Central memory CD8-positive, alpha-beta T cell (primary cell): ENCODE measurements at regions not wholly inside any gene's neighbourhood (a gene's known extent, or its start where the extent isn't known, plus 50 kb on each side); places are given as distances from the start of the nearest gene placed in this dataset.

Experiments
- ATAC-seq: fragments of 150-1000 bp; cut with Tn5 transposase; replicated peaks from 2 replicates; pipeline ENCODE4 v1.10.0; 2022; ENCODE audit warnings: mild to moderate bottlenecking, moderate FRiP score, moderate number of reproducible peaks; ENCODE audit not compliant: poor library complexity, severe bottlenecking; ENCODE audit errors: extremely low read depth
- DNase-seq, 2 donors: peaks; one replicate each; pipeline ENCODE4 v3.0.0; 2021; ENCODE audit warnings: low spot score in 2 of 2
- H3K27ac Mint-ChIP-seq: one replicate; pipeline ENCODE4 v1.8.0; 2022; ENCODE audit warnings: low read depth, mild to moderate bottlenecking, moderate library complexity, mixed read lengths
- H3K27me3 Mint-ChIP-seq: one replicate; pipeline ENCODE4 v1.8.0; 2022; ENCODE audit warnings: mixed read lengths
- H3K36me3 Mint-ChIP-seq: one replicate; pipeline ENCODE4 v1.8.0; 2022; ENCODE audit warnings: mild to moderate bottlenecking, moderate library complexity, mixed read lengths; ENCODE audit not compliant: insufficient read depth
- H3K4me1 Mint-ChIP-seq: one replicate; pipeline ENCODE4 v1.8.0; 2022; ENCODE audit warnings: mixed read lengths
- H3K4me3 Mint-ChIP-seq: one replicate; pipeline ENCODE4 v1.8.0; 2022; ENCODE audit warnings: mild to moderate bottlenecking, moderate library complexity, mixed read lengths
- H3K9me3 Mint-ChIP-seq: one replicate; pipeline ENCODE4 v1.8.0; 2022; ENCODE audit warnings: mixed read lengths

GRCh38 chr5:2574155-2574554, 177.3 kb downstream of the IRX2 start:
- Mint-ChIP-seq H3K4me1 (no peaks in the 10 kb centered on the region), H3K27me3 (no peaks in the 10 kb centered on the region), H3K27ac (no peak overlapping the region), H3K4me3 (no peak overlapping the region), H3K9me3 (peaks cover 5% of the 10 kb centered on the region), H3K36me3 (no peaks in the 10 kb centered on the region)
- no peak for DNase-seq
- no peak for ATAC-seq

- ATAC-seq (no peak), DNase-seq (no peak)
- H3K36me3 Mint-ChIP-seq = peaks cover 2% of the 10 kb centered on the region
- no peaks in the 10 kb centered on the region for H3K27me3 Mint-ChIP-seq
- H3K9me3 Mint-ChIP-seq = peaks cover 5% of the 10 kb centered on the region
- no peak overlapping the region for H3K27ac Mint-ChIP-seq
- no peaks in the 10 kb centered on the region for H3K4me1 Mint-ChIP-seq
- H3K4me3 Mint-ChIP-seq = no peak overlapping the region
Measured at GRCh38 chr5:2570586-2570985, 180.9 kb downstream of the IRX2 start.

GRCh38 chr5:2569774-2570542, 181.5 kb downstream of the IRX2 start:
- H3K4me1 Mint-ChIP-seq = no peaks in the 10 kb centered on the region
- no peaks in the 10 kb centered on the region for H3K27me3 Mint-ChIP-seq
- DNase-seq (no peak), ATAC-seq (no peak)
- H3K9me3 Mint-ChIP-seq = peaks cover 5% of the 10 kb centered on the region
- peaks cover 2% of the 10 kb centered on the region for H3K36me3 Mint-ChIP-seq
- no peak overlapping the region for H3K4me3 Mint-ChIP-seq
- H3K27ac Mint-ChIP-seq = no peak overlapping the region

- Mint-ChIP-seq H3K27ac (no peak overlapping the region), H3K36me3 (peaks cover 2% of the 10 kb centered on the region), H3K4me1 (no peaks in the 10 kb centered on the region), H3K9me3 (peaks cover 5% of the 10 kb centered on the region), H3K4me3 (no peak overlapping the region), H3K27me3 (no peaks in the 10 kb centered on the region)
- ATAC-seq (no peak), DNase-seq (no peak)
Measured at GRCh38 chr5:2569176-2569575, 182.3 kb downstream of the IRX2 start.

GRCh38 chr5:2566284-2566683, 185.2 kb downstream of the IRX2 start:
- no peak for DNase-seq
- H3K36me3 Mint-ChIP-seq = peaks cover 2% of the 10 kb centered on the region

GRCh38 chr5:2565147-2565546, 186.3 kb downstream of the IRX2 start:
- ATAC-seq = no peak
- Mint-ChIP-seq H3K27ac (no peak overlapping the region), H3K27me3 (no peaks in the 10 kb centered on the region), H3K4me1 (no peaks in the 10 kb centered on the region), H3K36me3 (peaks cover 2% of the 10 kb centered on the region), H3K4me3 (no peak overlapping the region), H3K9me3 (peaks cover 12% of the 10 kb centered on the region)
- no peak for DNase-seq

More at GRCh38 chr5:2566284-2566683, 185.2 kb downstream of the IRX2 start:
- H3K4me3 Mint-ChIP-seq = no peak overlapping the region
- no peak for ATAC-seq
- H3K4me1 Mint-ChIP-seq = no peaks in the 10 kb centered on the region
- peaks cover 12% of the 10 kb centered on the region for H3K9me3 Mint-ChIP-seq
- no peak overlapping the region for H3K27ac Mint-ChIP-seq
- no peaks in the 10 kb centered on the region for H3K27me3 Mint-ChIP-seq

GRCh38 chr5:2563046-2563445, 188.4 kb downstream of the IRX2 start:
- DNase-seq = no peak
- Mint-ChIP-seq H3K4me3 (no peak overlapping the region), H3K27ac (no peak overlapping the region), H3K9me3 (peaks cover 12% of the 10 kb centered on the region), H3K4me1 (no peaks in the 10 kb centered on the region), H3K27me3 (no peaks in the 10 kb centered on the region), H3K36me3 (peaks cover 2% of the 10 kb centered on the region)
- ATAC-seq = no peak

GRCh38 chr5:2562036-2562435, 189.4 kb downstream of the IRX2 start:
- H3K4me1 Mint-ChIP-seq = no peaks in the 10 kb centered on the region
- no peak for DNase-seq
- ATAC-seq = no peak
- H3K9me3 Mint-ChIP-seq = peaks cover 12% of the 10 kb centered on the region
- H3K27me3 Mint-ChIP-seq = no peaks in the 10 kb centered on the region
- no peak overlapping the region for H3K27ac Mint-ChIP-seq
- no peaks in the 10 kb centered on the region for H3K36me3 Mint-ChIP-seq
- H3K4me3 Mint-ChIP-seq = no peak overlapping the region

GRCh38 chr5:2560435-2560834, 191.0 kb downstream of the IRX2 start:
- Mint-ChIP-seq H3K36me3 (no peaks in the 10 kb centered on the region), H3K4me1 (no peaks in the 10 kb centered on the region), H3K27me3 (no peaks in the 10 kb centered on the region), H3K27ac (no peak overlapping the region), H3K9me3 (peaks cover 17% of the 10 kb centered on the region), H3K4me3 (no peak overlapping the region)
- DNase-seq = no peak
- ATAC-seq = no peak

- Mint-ChIP-seq H3K27ac (no peak overlapping the region), H3K9me3 (peaks cover 28% of the 10 kb centered on the region), H3K4me3 (no peak overlapping the region), H3K36me3 (no peaks in the 10 kb centered on the region), H3K27me3 (no peaks in the 10 kb centered on the region), H3K4me1 (no peaks in the 10 kb centered on the region)
- no peak for DNase-seq
- no peak for ATAC-seq
Measured at GRCh38 chr5:2557435-2557834, 194.0 kb downstream of the IRX2 start.

- ATAC-seq (no peak), DNase-seq (no peak)
- no peaks in the 10 kb centered on the region for H3K4me1 Mint-ChIP-seq
- H3K36me3 Mint-ChIP-seq = no peaks in the 10 kb centered on the region
- H3K4me3 Mint-ChIP-seq = no peak overlapping the region
- peaks cover 24% of the 10 kb centered on the region for H3K9me3 Mint-ChIP-seq
- no peaks in the 10 kb centered on the region for H3K27me3 Mint-ChIP-seq
- H3K27ac Mint-ChIP-seq = no peak overlapping the region
Measured at GRCh38 chr5:2556375-2556966, 195.0 kb downstream of the IRX2 start.

GRCh38 chr5:2553611-2554010, 197.9 kb downstream of the IRX2 start:
- no peak overlapping the region for H3K27ac Mint-ChIP-seq
- ATAC-seq (no peak), DNase-seq (no peak)
- H3K4me1 Mint-ChIP-seq = no peaks in the 10 kb centered on the region
- H3K4me3 Mint-ChIP-seq = no peak overlapping the region
- peaks cover 24% of the 10 kb centered on the region for H3K9me3 Mint-ChIP-seq
- no peaks in the 10 kb centered on the region for H3K27me3 Mint-ChIP-seq
- H3K36me3 Mint-ChIP-seq = no peaks in the 10 kb centered on the region

GRCh38 chr5:2550509-2550908, 201.0 kb downstream of the IRX2 start:
- Mint-ChIP-seq H3K4me1 (no peaks in the 10 kb centered on the region), H3K4me3 (no peak overlapping the region), H3K27ac (no peak overlapping the region), H3K27me3 (no peaks in the 10 kb centered on the region), H3K36me3 (no peaks in the 10 kb centered on the region), H3K9me3 (peaks cover 25% of the 10 kb centered on the region)
- ATAC-seq (no peak), DNase-seq (no peak)
